ENCODE measurements at regions not wholly inside any gene's neighbourhood (a gene's known extent, or its start where the extent isn't known, plus 50 kb on each side); places are given as distances from the start of the nearest gene placed in this dataset.
"Not testable (repeated sequence)": the region's sequence is repeated elsewhere in the genome, so short reads cannot be mapped to it uniquely, and the experiment has no call there.

- H3K27ac ChIP-seq = no peak overlapping the region
- no peaks in the 10 kb centered on the region for H3K27me3 ChIP-seq
- H3K4me1 ChIP-seq = peaks cover 18% of the 10 kb centered on the region
- no peaks in the 10 kb centered on the region for H3K36me3 ChIP-seq
- no peak for DNase-seq (ENCODE audit: extremely low spot score in 2 of 2)
- H3K4me3 ChIP-seq = no peak overlapping the region
- no peak for TF ChIP-seq CTCF (IDR thresholded peaks at IDR 0.05)
- H3K9me3 ChIP-seq = no peaks in the 10 kb centered on the region
- intact Hi-C loops (cut with DNase I) = no loop called here
Observed at GRCh38 chr1:58964880-58965279, 181.0 kb upstream of the JUN start.

DNA sequence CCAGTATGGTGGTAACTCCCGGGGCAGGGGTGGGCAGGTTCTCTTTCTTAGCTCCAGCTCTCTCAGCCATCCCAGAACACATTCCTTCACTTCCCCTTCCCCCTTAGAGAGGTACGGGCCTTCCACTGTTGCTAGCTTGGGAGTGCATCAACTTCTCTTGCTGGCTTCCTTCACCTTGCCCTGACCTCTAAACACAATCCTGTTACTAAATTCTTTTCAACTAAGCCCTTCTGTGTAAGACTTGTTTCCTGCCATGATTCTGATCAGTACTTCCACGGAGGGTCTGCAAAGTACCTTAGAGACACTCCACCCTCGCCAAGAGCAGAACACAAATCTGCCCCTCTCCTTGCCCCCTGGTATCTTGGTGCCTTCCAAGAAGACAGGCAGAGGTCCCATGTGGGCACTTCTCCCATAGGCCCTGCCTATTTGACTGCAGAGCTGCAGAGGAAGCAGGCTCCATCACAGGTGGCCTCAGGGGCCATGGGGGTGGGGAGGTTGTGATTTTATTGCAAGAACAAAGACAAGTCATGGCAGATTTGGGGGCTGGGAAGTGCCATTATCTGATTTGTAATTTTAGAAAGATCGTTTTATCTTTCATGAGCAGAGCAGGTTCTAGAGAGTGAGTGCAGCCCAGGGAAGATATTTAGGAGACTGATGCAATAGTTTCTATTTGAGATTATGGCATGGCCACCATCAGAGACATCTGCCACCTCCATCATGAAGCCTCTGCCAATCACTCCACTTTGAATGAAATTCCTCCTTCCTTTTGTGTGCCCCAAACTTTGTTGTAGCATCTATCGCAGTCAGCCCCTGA, 182.5 kb upstream of the JUN start:
- intact Hi-C loops (cut with DNase I) = no loop called here
- H3K27me3 ChIP-seq = no peaks in the 10 kb centered on the region

GRCh38 chr1:58966917-58967740, 183.3 kb upstream of the JUN start:
- Histone ChIP-seq H3K4me1 (peaks cover 27% of the 10 kb centered on the region), H3K27me3 (no peaks in the 10 kb centered on the region), H3K36me3 (no peaks in the 10 kb centered on the region), H3K4me3 (no peak overlapping the region), H3K9me3 (no peaks in the 10 kb centered on the region), H3K27ac (no peak overlapping the region)
- intact Hi-C loops (cut with DNase I) = no loop called here
- no peak for TF ChIP-seq CTCF (IDR thresholded peaks at IDR 0.05)
- TF ChIP-seq POLR2AphosphoS5 (IDR thresholded peaks at IDR 0.05; ENCODE audit: insufficient read depth in 1 of 2, low read depth in 1 of 2) = no peak
- TF ChIP-seq POLR2A (IDR thresholded peaks at IDR 0.05) = no peak
- DNase-seq (ENCODE audit: extremely low spot score in 2 of 2) = no peak

More for the DNA sequence above, 182.5 kb upstream of the JUN start:
- no peak for DNase-seq (ENCODE audit: extremely low spot score in 2 of 2)
- Histone ChIP-seq H3K9me3 (no peaks in the 10 kb centered on the region), H3K27ac (no peak overlapping the region), H3K4me1 (peaks cover 19% of the 10 kb centered on the region), H3K36me3 (no peaks in the 10 kb centered on the region), H3K4me3 (no peak overlapping the region)
- no peak for TF ChIP-seq CTCF (IDR thresholded peaks at IDR 0.05)
- TF ChIP-seq POLR2A (IDR thresholded peaks at IDR 0.05) = no peak
- no peak for TF ChIP-seq POLR2AphosphoS5 (IDR thresholded peaks at IDR 0.05; ENCODE audit: insufficient read depth in 1 of 2, low read depth in 1 of 2)

DNA sequence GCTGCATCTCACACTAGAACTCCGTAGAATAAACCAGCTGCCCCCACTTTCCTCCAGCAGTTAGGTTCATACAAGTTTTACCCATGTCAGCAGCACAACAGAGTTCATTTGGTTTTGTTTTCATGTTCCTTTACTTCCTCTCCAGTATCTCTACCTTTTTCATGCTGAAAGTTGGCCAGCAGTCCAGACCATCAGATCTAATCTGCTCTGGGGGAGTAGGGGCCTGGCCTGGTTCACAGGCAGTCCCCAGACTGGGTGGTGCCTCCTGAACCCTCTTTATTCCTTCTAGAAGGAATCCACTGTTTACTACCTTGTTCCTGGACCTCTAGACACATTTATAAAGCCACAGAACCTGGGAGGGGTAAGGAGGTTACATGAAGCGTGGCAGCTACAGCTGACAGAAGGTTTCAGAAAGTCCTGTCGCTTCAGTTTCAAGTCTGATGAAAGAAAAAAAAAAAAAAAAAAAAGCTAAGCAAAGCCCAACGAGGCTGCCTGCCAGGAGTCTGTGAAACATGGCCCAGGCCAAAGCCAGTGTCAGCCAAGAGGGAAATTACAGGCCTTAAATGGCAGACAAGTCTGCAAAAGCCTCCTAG, 184.6 kb upstream of the JUN start:
- H3K36me3 ChIP-seq = no peaks in the 10 kb centered on the region
- no peaks in the 10 kb centered on the region for H3K27me3 ChIP-seq
- H3K4me3 ChIP-seq = no peak overlapping the region
- no peak for DNase-seq (ENCODE audit: extremely low spot score in 2 of 2)
- H3K4me1 ChIP-seq = peaks cover 29% of the 10 kb centered on the region
- no peaks in the 10 kb centered on the region for H3K9me3 ChIP-seq
- peak overlapping the region; percentile 81 for H3K27ac ChIP-seq
- TF ChIP-seq CTCF (IDR thresholded peaks at IDR 0.05) (no peak), POLR2AphosphoS5 (IDR thresholded peaks at IDR 0.05; ENCODE audit: insufficient read depth in 1 of 2, low read depth in 1 of 2) (peak in 1 of 2 donors; percentile 82), POLR2A (IDR thresholded peaks at IDR 0.05) (no peak)
- intact Hi-C loops (cut with DNase I) = no loop called here

DNA sequence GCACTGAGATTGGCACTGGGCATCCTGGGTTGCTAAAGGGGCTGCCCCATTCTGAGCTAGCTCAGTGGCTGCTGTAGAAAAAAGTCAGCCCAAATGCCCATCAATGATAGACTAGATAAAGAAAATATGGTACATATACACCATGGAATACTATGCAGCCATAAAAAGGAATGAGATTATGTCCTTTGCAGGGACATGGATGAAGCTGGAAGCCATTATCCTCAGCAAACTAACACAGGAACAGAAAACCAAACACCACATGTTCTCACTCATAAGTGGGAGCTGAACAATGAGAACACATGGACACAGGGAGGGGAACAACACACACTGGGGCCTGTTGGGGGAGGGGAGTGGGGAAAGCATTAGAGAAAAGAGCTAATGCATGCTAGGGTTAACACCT, 185.3 kb upstream of the JUN start:
- H3K36me3 ChIP-seq; DNase-seq (ENCODE audit: extremely low spot score in 2 of 2); intact Hi-C loops (cut with DNase I); H3K27me3 ChIP-seq; H3K9me3 ChIP-seq; H3K4me3 ChIP-seq: not testable (repeated sequence)
- H3K27ac ChIP-seq = peak overlapping the region; percentile 81
- H3K4me1 ChIP-seq = peaks cover 29% of the 10 kb centered on the region
